PFSK-1 (cell line): ENCODE measurements at regions not wholly inside any gene's neighbourhood (a gene's known extent, or its start where the extent isn't known, plus 50 kb on each side); places are given as distances from the start of the nearest gene placed in this dataset.

Experiments used
- FOXP2 ChIP-seq: optimal IDR thresholded peaks from 2 replicates; pipeline ENCODE3; 2011; ENCODE audit warnings: borderline replicate concordance, control low read depth, inconsistent platforms; ENCODE audit not compliant: insufficient read depth; ENCODE audit errors: extremely low read length, extremely low read depth
- POLR2AphosphoS5 ChIP-seq: IDR thresholded peaks from 2 replicates; pipeline ENCODE4 v1.6.1; 2012; ENCODE audit warnings: low read depth, mild to moderate bottlenecking, control low read depth, low read length, moderate library complexity
- REST ChIP-seq, 2 experiments: IDR thresholded peaks; 2 replicates each; pipeline versions ENCODE4 v1.6.1 to v1.8.0; 2011 to 2012; ENCODE audit warnings: low read depth in 2 of 2, low read length in 2 of 2, control low read depth in 1 of 2, inconsistent platforms in 1 of 2, mild to moderate bottlenecking in 1 of 2, moderate library complexity in 1 of 2; ENCODE audit not compliant: insufficient read depth in 1 of 2
- SIN3A ChIP-seq: IDR thresholded peaks from 2 replicates; pipeline ENCODE4 v1.6.1; 2012; ENCODE audit warnings: mild to moderate bottlenecking, low read length, moderate library complexity, borderline replicate concordance; ENCODE audit not compliant: insufficient read depth
- TAF1 ChIP-seq: IDR thresholded peaks from 2 replicates; pipeline ENCODE4 v1.6.1; 2012; ENCODE audit warnings: low read length, control low read depth, borderline replicate concordance; ENCODE audit not compliant: insufficient read depth

GRCh38 chr3:105140899-105141367, 225.8 kb upstream of the ALCAM start:
- TF ChIP-seq TAF1 (no peak), FOXP2 (no peak), POLR2AphosphoS5 (no peak), SIN3A (no peak), REST (IDR thresholded peaks at IDR 0.05; ENCODE audit: insufficient read depth in 1 of 2, low read depth in 2 of 2, low read length in 2 of 2) (no peak)

GRCh38 chr3:105144837-105145236, 221.9 kb upstream of the ALCAM start:
- TF ChIP-seq POLR2AphosphoS5: no peak
- TF ChIP-seq FOXP2: no peak
- TF ChIP-seq REST (IDR thresholded peaks at IDR 0.05; ENCODE audit: insufficient read depth in 1 of 2, low read depth in 2 of 2, low read length in 2 of 2): no peak
- no peak for TF ChIP-seq SIN3A
- TF ChIP-seq TAF1: no peak

GRCh38 chr3:105145511-105145910, 221.2 kb upstream of the ALCAM start:
- TF ChIP-seq FOXP2: no peak
- no peak for TF ChIP-seq REST (IDR thresholded peaks at IDR 0.05; ENCODE audit: insufficient read depth in 1 of 2, low read depth in 2 of 2, low read length in 2 of 2)
- TF ChIP-seq POLR2AphosphoS5: no peak
- no peak for TF ChIP-seq TAF1
- TF ChIP-seq SIN3A: no peak

GRCh38 chr3:105152987-105153386, 213.7 kb upstream of the ALCAM start:
- TF ChIP-seq FOXP2: no peak
- no peak for TF ChIP-seq POLR2AphosphoS5
- no peak for TF ChIP-seq REST (IDR thresholded peaks at IDR 0.05; ENCODE audit: insufficient read depth in 1 of 2, low read depth in 2 of 2, low read length in 2 of 2)
- no peak for TF ChIP-seq SIN3A
- TF ChIP-seq TAF1: no peak

GRCh38 chr3:105154692-105155091, 212.0 kb upstream of the ALCAM start:
- TF ChIP-seq REST (IDR thresholded peaks at IDR 0.05; ENCODE audit: insufficient read depth in 1 of 2, low read depth in 2 of 2, low read length in 2 of 2): no peak
